ENCODE measurements at regions not wholly inside any gene's neighbourhood (a gene's known extent, or its start where the extent isn't known, plus 50 kb on each side); places are given as distances from the start of the nearest gene placed in this dataset.

GRCh38 chr4:141567326-141567915 lies 69.0 kb upstream of the IL15 start:
- H3K4me3 ChIP-seq (ENCODE audit: low read depth, low read length) = no peak overlapping the region
- no peak for DNase-seq (ENCODE audit: low read depth)
- no peak for TF ChIP-seq CTCF (IDR thresholded peaks at IDR 0.05; ENCODE audit: low read depth, low read length, missing control alignments)

GRCh38 chr4:141569141-141569540 lies 67.2 kb upstream of the IL15 start:
- no peak overlapping the region for H3K4me3 ChIP-seq (ENCODE audit: low read depth, low read length)
- no peak for TF ChIP-seq CTCF (IDR thresholded peaks at IDR 0.05; ENCODE audit: low read depth, low read length, missing control alignments)
- no peak for DNase-seq (ENCODE audit: low read depth)

- DNase-seq (ENCODE audit: low read depth) = no peak
- TF ChIP-seq CTCF (IDR thresholded peaks at IDR 0.05; ENCODE audit: low read depth, low read length, missing control alignments) = no peak
- no peak overlapping the region for H3K4me3 ChIP-seq (ENCODE audit: low read depth, low read length)
Measured at GRCh38 chr4:141570290-141570689, 66.1 kb upstream of the IL15 start.

GRCh38 chr4:141571362-141571761 lies 65.0 kb upstream of the IL15 start:
- TF ChIP-seq CTCF (IDR thresholded peaks at IDR 0.05; ENCODE audit: low read depth, low read length, missing control alignments) = no peak
- H3K4me3 ChIP-seq (ENCODE audit: low read depth, low read length) = no peak overlapping the region
- DNase-seq (ENCODE audit: low read depth) = no peak

GRCh38 chr4:141571793-141572192 lies 64.6 kb upstream of the IL15 start:
- DNase-seq (ENCODE audit: low read depth) = no peak
- H3K4me3 ChIP-seq (ENCODE audit: low read depth, low read length) = no peak overlapping the region

GRCh38 chr4:141573678-141574077 lies 62.7 kb upstream of the IL15 start:
- TF ChIP-seq CTCF (IDR thresholded peaks at IDR 0.05; ENCODE audit: low read depth, low read length, missing control alignments) = no peak
- no peak overlapping the region for H3K4me3 ChIP-seq (ENCODE audit: low read depth, low read length)

More at GRCh38 chr4:141571793-141572192, 64.6 kb upstream of the IL15 start:
- no peak for TF ChIP-seq CTCF (IDR thresholded peaks at IDR 0.05; ENCODE audit: low read depth, low read length, missing control alignments)

GRCh38 chr4:141575884-141576283 lies 60.5 kb upstream of the IL15 start:
- no peak overlapping the region for H3K4me3 ChIP-seq (ENCODE audit: low read depth, low read length)
- TF ChIP-seq CTCF (IDR thresholded peaks at IDR 0.05; ENCODE audit: low read depth, low read length, missing control alignments) = no peak
- no peak for DNase-seq (ENCODE audit: low read depth)

More at GRCh38 chr4:141573678-141574077, 62.7 kb upstream of the IL15 start:
- DNase-seq (ENCODE audit: low read depth) = no peak
